Neuronal stem cell (in vitro differentiated cells): ENCODE measurements at regions not wholly inside any gene's neighbourhood (a gene's known extent, or its start where the extent isn't known, plus 50 kb on each side); places are given as distances from the start of the nearest gene placed in this dataset.

Experiments used
- DNase-seq: peaks from one replicate; pipeline ENCODE4 v3.0.0-alpha.2; 2013; ENCODE audit warnings: low spot score
- H2AFZ ChIP-seq: one replicate; pipeline ENCODE4 v1.6.1; 2013; ENCODE audit warnings: mild to moderate bottlenecking, low read length, inconsistent platforms
- H2AK5ac ChIP-seq: 2 replicates; pipeline ENCODE4 v1.6.1; 2013; ENCODE audit warnings: low read depth, mild to moderate bottlenecking, inconsistent platforms, low read length, moderate library complexity, mixed read lengths
- H2BK120ac ChIP-seq: 2 replicates; pipeline ENCODE4 v1.6.1; 2013; ENCODE audit warnings: low read depth, mild to moderate bottlenecking, inconsistent platforms, low read length, moderate library complexity, mixed read lengths
- H2BK12ac ChIP-seq: one replicate; pipeline ENCODE4 v1.6.1; 2013; ENCODE audit warnings: low read length, inconsistent platforms
- H2BK15ac ChIP-seq: 2 replicates; pipeline ENCODE4 v1.6.1; 2013; ENCODE audit warnings: mild to moderate bottlenecking, low read length, inconsistent platforms, mixed read lengths
- H2BK5ac ChIP-seq: one replicate; pipeline ENCODE4 v1.6.1; 2013; ENCODE audit warnings: inconsistent platforms, mild to moderate bottlenecking, low read length, moderate library complexity
- H3K14ac ChIP-seq: one replicate; pipeline ENCODE4 v1.6.1; 2013; ENCODE audit warnings: low read length, inconsistent platforms
- H3K18ac ChIP-seq: 2 replicates; pipeline ENCODE4 v1.6.1; 2013; ENCODE audit warnings: low read length, inconsistent platforms
- H3K23ac ChIP-seq: 2 replicates; pipeline ENCODE4 v1.6.1; 2013; ENCODE audit warnings: low read depth, mild to moderate bottlenecking, mixed read lengths, low read length, inconsistent platforms; ENCODE audit not compliant: poor library complexity
- H3K27ac ChIP-seq: replicated peaks from 3 replicates; pipeline ENCODE4 v1.5.1; 2013; ENCODE audit warnings: low read length, inconsistent platforms
- H3K27me3 ChIP-seq, 3 experiments: 2 replicates each; pipeline ENCODE4 v1.6.1; 2013; ENCODE audit warnings: low read length in 3 of 3, mild to moderate bottlenecking in 2 of 3, inconsistent platforms in 1 of 3, low read depth in 1 of 3, mixed read lengths in 1 of 3, moderate library complexity in 1 of 3; ENCODE audit not compliant: control insufficient read depth in 3 of 3, insufficient read depth in 3 of 3
- H3K36me3 ChIP-seq, 2 donors: replicated peaks in 1 of 2; 2 replicates each; pipeline ENCODE4 v1.6.1; 2013; ENCODE audit warnings: low read length in 2 of 2; ENCODE audit not compliant: control insufficient read depth in 2 of 2, insufficient read depth in 2 of 2
- H3K4ac ChIP-seq: 2 replicates; pipeline ENCODE4 v1.6.1; 2013; ENCODE audit warnings: inconsistent platforms, mild to moderate bottlenecking, low read length, moderate library complexity
- H3K4me1 ChIP-seq, 2 donors: 1 replicate in 1 of 2; 2 replicates in 1 of 2; pipeline ENCODE4 v1.6.1; 2013; ENCODE audit warnings: low read length in 2 of 2, low read depth in 1 of 2; ENCODE audit not compliant: control insufficient read depth in 2 of 2, insufficient read depth in 1 of 2
- H3K4me2 ChIP-seq: one replicate; pipeline ENCODE4 v1.6.1; 2013; ENCODE audit warnings: mild to moderate bottlenecking, low read length, inconsistent platforms; ENCODE audit not compliant: insufficient read depth, poor library complexity, severe bottlenecking
- H3K4me3 ChIP-seq, 2 donors: 2 replicates each; pipeline ENCODE4 v1.5.1; 2013; ENCODE audit warnings: low read length in 2 of 2, mild to moderate bottlenecking in 2 of 2, inconsistent platforms in 1 of 2, moderate library complexity in 1 of 2
- H3K79me1 ChIP-seq: one replicate; pipeline ENCODE4 v1.6.1; 2013; ENCODE audit warnings: low read depth, mild to moderate bottlenecking, inconsistent platforms, low read length, moderate library complexity
- H3K9ac ChIP-seq: one replicate; pipeline ENCODE4 v1.6.1; 2013; ENCODE audit warnings: mild to moderate bottlenecking, low read depth, low read length, inconsistent platforms; ENCODE audit not compliant: poor library complexity
- H3K9me3 ChIP-seq, 2 donors: replicated peaks in 1 of 2; 2 replicates each; pipeline versions ENCODE3 to v1.6.1; 2013; ENCODE audit warnings: low read length in 2 of 2, mild to moderate bottlenecking in 2 of 2, inconsistent platforms in 1 of 2, low read depth in 1 of 2, mixed read lengths in 1 of 2, moderate library complexity in 1 of 2; ENCODE audit not compliant: control insufficient read depth in 2 of 2, insufficient read depth in 1 of 2
- H4K8ac ChIP-seq: one replicate; pipeline ENCODE4 v1.6.1; 2013; ENCODE audit warnings: low read depth, mild to moderate bottlenecking, inconsistent platforms, low read length, moderate library complexity
- H4K91ac ChIP-seq: one replicate; pipeline ENCODE4 v1.6.1; 2013; ENCODE audit warnings: low read length, low read depth, mild to moderate bottlenecking, inconsistent platforms; ENCODE audit not compliant: poor library complexity
- WGBS, 2 donors: extraction: QIAGEN DNeasy Blood & Tissue Kit; methylation state at CpG; one replicate each; pipeline ENCODE4 v1.1.7; 2013; ENCODE audit warnings: missing lambda C conversion rate in 2 of 2, mixed read lengths in 1 of 2; ENCODE audit not compliant: insufficient read length in 2 of 2, insufficient replicate concordance in 1 of 2; ENCODE audit errors: extremely low coverage in 2 of 2; 5-methylcytosine and 5-hydroxymethylcytosine counted together

DNA sequence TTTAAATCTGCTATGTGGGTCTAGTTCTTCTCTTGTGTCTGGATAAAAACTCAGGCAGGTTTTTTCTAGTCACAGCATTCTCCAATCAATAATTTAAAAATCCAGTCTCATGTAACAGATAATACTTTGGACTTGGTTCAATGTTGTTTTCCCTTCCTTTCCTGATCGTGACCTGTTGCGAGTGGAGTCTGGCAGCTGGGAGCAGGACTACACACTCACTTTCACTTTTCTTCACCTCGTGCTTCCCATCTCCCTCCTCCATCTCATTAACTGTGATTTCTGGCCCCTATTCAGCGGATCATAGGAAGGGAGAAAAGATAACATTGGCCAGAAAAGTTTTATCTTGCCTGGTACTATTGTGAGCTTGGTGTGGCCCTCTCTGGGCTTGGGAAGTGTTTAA, 96.6 kb upstream of the GATB start:
- peaks cover 0 to 2% of the 10 kb centered on the region in 2 donors for H3K4me1 ChIP-seq
- H3K4me2 ChIP-seq = no peak overlapping the region
- no peak for DNase-seq
- H3K9me3 ChIP-seq = no peaks in the 10 kb centered on the region
- no peak overlapping the region for H3K4ac ChIP-seq
- H2AK5ac ChIP-seq = no peak overlapping the region
- no peak overlapping the region for H2BK15ac ChIP-seq
- H3K79me1 ChIP-seq = no peaks in the 10 kb centered on the region
- no peak overlapping the region for H4K91ac ChIP-seq
- WGBS, 2 donors = no CpG with 5 or more reads among the region's 4 CpGs
- H3K9ac ChIP-seq = no peak overlapping the region
- no peaks in the 10 kb centered on the region for H3K27me3 ChIP-seq
- H4K8ac ChIP-seq = no peak overlapping the region
- H3K23ac ChIP-seq = no peak overlapping the region
- H3K14ac ChIP-seq = no peak overlapping the region
- no peak overlapping the region for H2BK5ac ChIP-seq
- H2BK12ac ChIP-seq = no peak overlapping the region
- H2AFZ ChIP-seq = no peak overlapping the region
- no peaks in the 10 kb centered on the region for H3K36me3 ChIP-seq
- H3K27ac ChIP-seq = no peak overlapping the region
- no peak overlapping the region for H3K18ac ChIP-seq
- no peak overlapping the region for H3K4me3 ChIP-seq
- no peak overlapping the region for H2BK120ac ChIP-seq

GRCh38 chr4:151855747-151856146, 94.9 kb upstream of the GATB start:
- Histone ChIP-seq H3K27ac (no peak overlapping the region), H4K8ac (no peak overlapping the region), H2BK12ac (no peak overlapping the region), H2AK5ac (no peak overlapping the region), H3K14ac (no peak overlapping the region), H3K9me3 (no peaks in the 10 kb centered on the region), H3K4me2 (no peak overlapping the region), H4K91ac (no peak overlapping the region), H3K79me1 (no peaks in the 10 kb centered on the region), H3K27me3 (no peaks in the 10 kb centered on the region), H3K4me1 (peaks cover 0 to 3% of the 10 kb centered on the region in 2 donors), H3K4ac (no peak overlapping the region), H3K23ac (no peak overlapping the region), H3K4me3 (no peak overlapping the region), H2BK120ac (no peak overlapping the region), H3K36me3 (no peaks in the 10 kb centered on the region), H2AFZ (no peak overlapping the region), H2BK15ac (no peak overlapping the region), H3K9ac (no peak overlapping the region), H2BK5ac (no peak overlapping the region), H3K18ac (no peak overlapping the region)
- WGBS, 2 donors = no CpG with 5 or more reads among the region's 1 CpG
- no peak for DNase-seq

GRCh38 chr4:151854731-151855130, 93.9 kb upstream of the GATB start:
- H2BK5ac ChIP-seq = no peak overlapping the region
- no peaks in the 10 kb centered on the region for H3K27me3 ChIP-seq
- no CpG with 5 or more reads among the region's 1 CpG for WGBS, 2 donors
- no peak overlapping the region for H2BK12ac ChIP-seq
- no peaks in the 10 kb centered on the region for H3K79me1 ChIP-seq
- no peak overlapping the region for H2BK15ac ChIP-seq
- H3K18ac ChIP-seq = no peak overlapping the region
- H2AFZ ChIP-seq = no peak overlapping the region
- no peak overlapping the region for H2AK5ac ChIP-seq
- H3K23ac ChIP-seq = no peak overlapping the region
- H3K14ac ChIP-seq = no peak overlapping the region
- H3K9me3 ChIP-seq = no peaks in the 10 kb centered on the region
- no peak overlapping the region for H4K91ac ChIP-seq
- no peak overlapping the region for H3K4me2 ChIP-seq
- no peak overlapping the region for H3K4me3 ChIP-seq
- H3K4me1 ChIP-seq = peaks cover 0 to 3% of the 10 kb centered on the region in 2 donors
- no peak overlapping the region for H3K4ac ChIP-seq
- no peak overlapping the region for H2BK120ac ChIP-seq
- no peak for DNase-seq
- H4K8ac ChIP-seq = no peak overlapping the region
- no peaks in the 10 kb centered on the region for H3K36me3 ChIP-seq
- no peak overlapping the region for H3K27ac ChIP-seq
- H3K9ac ChIP-seq = no peak overlapping the region

- Histone ChIP-seq H3K4ac (no peak overlapping the region), H3K23ac (no peak overlapping the region), H2BK15ac (no peak overlapping the region), H4K8ac (no peak overlapping the region), H3K27me3 (no peaks in the 10 kb centered on the region), H3K18ac (no peak overlapping the region), H3K4me2 (no peak overlapping the region), H2AFZ (no peak overlapping the region), H2AK5ac (no peak overlapping the region), H3K14ac (no peak overlapping the region), H2BK12ac (no peak overlapping the region), H4K91ac (no peak overlapping the region), H3K79me1 (no peaks in the 10 kb centered on the region), H3K27ac (no peak overlapping the region), H2BK5ac (no peak overlapping the region), H3K4me1 (peaks cover 0 to 2% of the 10 kb centered on the region in 2 donors), H3K4me3 (no peak overlapping the region), H3K9me3 (no peaks in the 10 kb centered on the region), H3K36me3 (no peaks in the 10 kb centered on the region), H2BK120ac (no peak overlapping the region), H3K9ac (no peak overlapping the region)
- WGBS, 2 donors = no CpG with 5 or more reads among the region's 4 CpGs
- DNase-seq = no peak
Observed at GRCh38 chr4:151853034-151853433, 92.2 kb upstream of the GATB start.
